Activated naive CD8-positive, alpha-beta T cell treated with anti-CD3 and anti-CD28 coated beads for 36 hours (primary cell): ENCODE measurements at regions not wholly inside any gene's neighbourhood (a gene's known extent, or its start where the extent isn't known, plus 50 kb on each side); places are given as distances from the start of the nearest gene placed in this dataset.

Experiments
- DNase-seq: peaks from one replicate; pipeline ENCODE4 v3.0.0; 2021
- H3K27ac Mint-ChIP-seq: one replicate; pipeline ENCODE4 v1.8.0; 2022; ENCODE audit warnings: mild to moderate bottlenecking, moderate library complexity, mixed read lengths
- H3K27me3 Mint-ChIP-seq: one replicate; pipeline ENCODE4 v1.8.0; 2022; ENCODE audit warnings: mild to moderate bottlenecking, mixed read lengths
- H3K36me3 Mint-ChIP-seq: one replicate; pipeline ENCODE4 v1.8.0; 2021; ENCODE audit warnings: mild to moderate bottlenecking, mixed read lengths
- H3K4me1 Mint-ChIP-seq: one replicate; pipeline ENCODE4 v1.8.0; 2021; ENCODE audit warnings: mixed read lengths
- H3K4me3 Mint-ChIP-seq: one replicate; pipeline ENCODE4 v1.8.0; 2022; ENCODE audit warnings: mild to moderate bottlenecking, moderate library complexity, mixed read lengths
- H3K9me3 Mint-ChIP-seq: one replicate; pipeline ENCODE4 v1.8.0; 2022; ENCODE audit warnings: mixed read lengths

GRCh38 chrX:39542316-39542715, 555.4 kb downstream of the BCOR start:
- DNase-seq = no peak
- Mint-ChIP-seq H3K4me1 (no peaks in the 10 kb centered on the region), H3K4me3 (no peak overlapping the region), H3K27ac (no peak overlapping the region), H3K9me3 (peaks cover 11% of the 10 kb centered on the region), H3K27me3 (no peaks in the 10 kb centered on the region), H3K36me3 (peaks cover 4% of the 10 kb centered on the region)

GRCh38 chrX:39550795-39551361, 546.9 kb downstream of the BCOR start:
- Mint-ChIP-seq H3K36me3 (no peaks in the 10 kb centered on the region), H3K27me3 (no peaks in the 10 kb centered on the region), H3K4me1 (peaks cover 6% of the 10 kb centered on the region), H3K27ac (no peak overlapping the region), H3K9me3 (peaks cover 2% of the 10 kb centered on the region), H3K4me3 (no peak overlapping the region)
- DNase-seq = no peak

- Mint-ChIP-seq H3K27me3 (no peaks in the 10 kb centered on the region), H3K9me3 (peaks cover 2% of the 10 kb centered on the region), H3K4me1 (peaks cover 6% of the 10 kb centered on the region), H3K27ac (no peak overlapping the region), H3K36me3 (no peaks in the 10 kb centered on the region), H3K4me3 (no peak overlapping the region)
- DNase-seq = no peak
Observed at GRCh38 chrX:39551762-39552161, 546.0 kb downstream of the BCOR start.

- Mint-ChIP-seq H3K27ac (no peak overlapping the region), H3K4me1 (peaks cover 6% of the 10 kb centered on the region), H3K27me3 (no peaks in the 10 kb centered on the region), H3K4me3 (no peak overlapping the region), H3K36me3 (no peaks in the 10 kb centered on the region), H3K9me3 (peaks cover 2% of the 10 kb centered on the region)
- no peak for DNase-seq
Observed at GRCh38 chrX:39555431-39555830, 542.3 kb downstream of the BCOR start.

- no peaks in the 10 kb centered on the region for H3K27me3 Mint-ChIP-seq
- H3K36me3 Mint-ChIP-seq = no peaks in the 10 kb centered on the region
- H3K4me3 Mint-ChIP-seq = no peak overlapping the region
- H3K27ac Mint-ChIP-seq = no peak overlapping the region
- peaks cover 2% of the 10 kb centered on the region for H3K9me3 Mint-ChIP-seq
- H3K4me1 Mint-ChIP-seq = peaks cover 6% of the 10 kb centered on the region
- no peak for DNase-seq
Observed at GRCh38 chrX:39556056-39556455, 541.7 kb downstream of the BCOR start.

- Mint-ChIP-seq H3K27me3 (no peaks in the 10 kb centered on the region), H3K4me3 (no peak overlapping the region), H3K36me3 (peaks cover 4% of the 10 kb centered on the region), H3K4me1 (no peaks in the 10 kb centered on the region), H3K27ac (no peak overlapping the region), H3K9me3 (no peaks in the 10 kb centered on the region)
- DNase-seq = no peak
Observed at GRCh38 chrX:39559229-39559628, 538.5 kb downstream of the BCOR start.

- no peak for DNase-seq
Observed at GRCh38 chrX:39560271-39560670, 537.5 kb downstream of the BCOR start.

GRCh38 chrX:39563178-39563577, 534.6 kb downstream of the BCOR start:
- Mint-ChIP-seq H3K4me1 (no peaks in the 10 kb centered on the region), H3K9me3 (no peaks in the 10 kb centered on the region), H3K36me3 (peaks cover 4% of the 10 kb centered on the region), H3K27ac (no peak overlapping the region), H3K27me3 (no peaks in the 10 kb centered on the region), H3K4me3 (no peak overlapping the region)
- no peak for DNase-seq

More at GRCh38 chrX:39560271-39560670, 537.5 kb downstream of the BCOR start:
- Mint-ChIP-seq H3K27me3 (no peaks in the 10 kb centered on the region), H3K36me3 (peaks cover 4% of the 10 kb centered on the region), H3K27ac (no peak overlapping the region), H3K9me3 (no peaks in the 10 kb centered on the region), H3K4me1 (no peaks in the 10 kb centered on the region), H3K4me3 (no peak overlapping the region)

- no peaks in the 10 kb centered on the region for H3K27me3 Mint-ChIP-seq
- DNase-seq = no peak
- no peak overlapping the region for H3K4me3 Mint-ChIP-seq
- no peak overlapping the region for H3K27ac Mint-ChIP-seq
- H3K9me3 Mint-ChIP-seq = no peaks in the 10 kb centered on the region
- H3K4me1 Mint-ChIP-seq = no peaks in the 10 kb centered on the region
- H3K36me3 Mint-ChIP-seq = peaks cover 4% of the 10 kb centered on the region
Observed at GRCh38 chrX:39564751-39565150, 533.0 kb downstream of the BCOR start.

GRCh38 chrX:39574178-39574577, 523.6 kb downstream of the BCOR start:
- Mint-ChIP-seq H3K4me3 (no peak overlapping the region), H3K4me1 (peaks cover 7% of the 10 kb centered on the region), H3K27me3 (no peaks in the 10 kb centered on the region), H3K27ac (no peak overlapping the region), H3K36me3 (no peaks in the 10 kb centered on the region), H3K9me3 (no peaks in the 10 kb centered on the region)
- DNase-seq = no peak

GRCh38 chrX:39576041-39576872, 521.5 kb downstream of the BCOR start:
- no peak overlapping the region for H3K4me3 Mint-ChIP-seq
- H3K27me3 Mint-ChIP-seq = no peaks in the 10 kb centered on the region
- no peaks in the 10 kb centered on the region for H3K36me3 Mint-ChIP-seq
- no peak for DNase-seq
- no peak overlapping the region for H3K27ac Mint-ChIP-seq
- H3K4me1 Mint-ChIP-seq = peaks cover 7% of the 10 kb centered on the region
- no peaks in the 10 kb centered on the region for H3K9me3 Mint-ChIP-seq

- Mint-ChIP-seq H3K27ac (no peak overlapping the region), H3K4me1 (peaks cover 7% of the 10 kb centered on the region), H3K4me3 (no peak overlapping the region), H3K9me3 (no peaks in the 10 kb centered on the region), H3K27me3 (no peaks in the 10 kb centered on the region), H3K36me3 (no peaks in the 10 kb centered on the region)
- DNase-seq = no peak
Observed at GRCh38 chrX:39577206-39577984, 520.4 kb downstream of the BCOR start.

- DNase-seq = peak; percentile 55
- H3K4me1 Mint-ChIP-seq = peaks cover 7% of the 10 kb centered on the region
- H3K36me3 Mint-ChIP-seq = no peaks in the 10 kb centered on the region
- H3K9me3 Mint-ChIP-seq = no peaks in the 10 kb centered on the region
- H3K27me3 Mint-ChIP-seq = no peaks in the 10 kb centered on the region
- H3K27ac Mint-ChIP-seq = peak overlapping the region; percentile 85
- H3K4me3 Mint-ChIP-seq = peak overlapping the region; percentile 40
Observed at GRCh38 chrX:39577985-39578869, 519.5 kb downstream of the BCOR start.

GRCh38 chrX:39580043-39580442, 517.7 kb downstream of the BCOR start:
- Mint-ChIP-seq H3K4me3 (no peak overlapping the region), H3K9me3 (no peaks in the 10 kb centered on the region), H3K27me3 (no peaks in the 10 kb centered on the region), H3K4me1 (peaks cover 7% of the 10 kb centered on the region), H3K27ac (no peak overlapping the region), H3K36me3 (no peaks in the 10 kb centered on the region)
- DNase-seq = no peak

GRCh38 chrX:39581411-39581810, 516.3 kb downstream of the BCOR start:
- H3K4me1 Mint-ChIP-seq = peaks cover 7% of the 10 kb centered on the region
- DNase-seq = no peak
- H3K9me3 Mint-ChIP-seq = no peaks in the 10 kb centered on the region
- no peak overlapping the region for H3K4me3 Mint-ChIP-seq
- no peak overlapping the region for H3K27ac Mint-ChIP-seq
- H3K27me3 Mint-ChIP-seq = no peaks in the 10 kb centered on the region
- H3K36me3 Mint-ChIP-seq = no peaks in the 10 kb centered on the region
